KMS-11 (cell line): ENCODE measurements at regions not wholly inside any gene's neighbourhood (a gene's known extent, or its start where the extent isn't known, plus 50 kb on each side); places are given as distances from the start of the nearest gene placed in this dataset.

Source experiments
- H2AFZ ChIP-seq: fragments of 200-600 bp; sonication (generic); 2 replicates; pipeline ENCODE4 v1.6.1; 2016; ENCODE audit warnings: antibody characterized with exemption, mixed run types, low read depth
- H3K27ac ChIP-seq: fragments of 200-600 bp; sonication (generic); 2 replicates; pipeline ENCODE4 v1.6.1; 2016; ENCODE audit warnings: mild to moderate bottlenecking, mixed run types
- H3K27me3 ChIP-seq: fragments of 200-600 bp; sonication (generic); 2 replicates; pipeline ENCODE4 v1.6.1; 2017; ENCODE audit warnings: mild to moderate bottlenecking, low read depth, mixed run types, moderate library complexity; ENCODE audit not compliant: insufficient read depth
- H3K36me3 ChIP-seq: fragments of 200-600 bp; sonication (generic); 2 replicates; pipeline ENCODE4 v1.6.1; 2017; ENCODE audit warnings: mild to moderate bottlenecking, mixed run types; ENCODE audit not compliant: insufficient read depth
- H3K4me1 ChIP-seq: fragments of 200-600 bp; sonication (generic); 2 replicates; pipeline ENCODE4 v1.6.1; 2016; ENCODE audit warnings: mild to moderate bottlenecking, low read depth, mixed run types; ENCODE audit not compliant: poor library complexity, severe bottlenecking
- H3K4me2 ChIP-seq: fragments of 200-600 bp; sonication (generic); 2 replicates; pipeline ENCODE4 v1.7.0; 2016; ENCODE audit warnings: mild to moderate bottlenecking, mixed run types
- H3K4me3 ChIP-seq: fragments of 200-600 bp; sonication (generic); IDR thresholded peaks from 2 replicates; pipeline ENCODE4 v1.6.1; 2017; ENCODE audit warnings: low read depth, low read length, mixed read lengths; ENCODE audit not compliant: insufficient read depth
- H3K79me2 ChIP-seq: fragments of 200-600 bp; sonication (generic); 2 replicates; pipeline ENCODE4 v1.6.1; 2016; ENCODE audit warnings: low read depth, mixed run types; ENCODE audit not compliant: insufficient read depth
- H3K9ac ChIP-seq: fragments of 200-600 bp; sonication (generic); 2 replicates; pipeline ENCODE4 v1.6.1; 2016; ENCODE audit warnings: mild to moderate bottlenecking, mixed run types
- H4K20me1 ChIP-seq: fragments of 200-600 bp; sonication (generic); 2 replicates; pipeline ENCODE4 v1.6.1; 2016; ENCODE audit warnings: mild to moderate bottlenecking, mixed run types; ENCODE audit not compliant: insufficient read depth
- CTCF ChIP-seq: fragments of 200-600 bp; sonication (generic); conservative IDR thresholded peaks from 2 replicates; pipeline ENCODE4 v1.6.1; 2017; ENCODE audit warnings: low read depth, mild to moderate bottlenecking, antibody characterized with exemption, low read length, moderate library complexity, mixed read lengths

GRCh38 chr1:172883844-172884243 lies 166.9 kb downstream of the TNFSF18 start:
- Histone ChIP-seq H3K79me2 (no peaks in the 10 kb centered on the region), H3K27ac (no peak overlapping the region), H3K4me1 (peaks cover 18% of the 10 kb centered on the region), H3K4me3 (peak overlapping the region; percentile 59), H3K4me2 (peak overlapping the region; percentile 18), H4K20me1 (no peaks in the 10 kb centered on the region), H3K9ac (no peak overlapping the region), H3K36me3 (no peaks in the 10 kb centered on the region), H2AFZ (no peak overlapping the region), H3K27me3 (peaks cover 37% of the 10 kb centered on the region; the same call in 1 of the 2 replicates)
- TF ChIP-seq CTCF = no peak

GRCh38 chr1:172885411-172885810 lies 165.3 kb downstream of the TNFSF18 start:
- no peak overlapping the region for H3K4me3 ChIP-seq
- peaks cover 37% of the 10 kb centered on the region; the same call in 1 of the 2 replicates for H3K27me3 ChIP-seq
- no peaks in the 10 kb centered on the region for H3K36me3 ChIP-seq
- H2AFZ ChIP-seq = no peak overlapping the region
- H3K79me2 ChIP-seq = no peaks in the 10 kb centered on the region
- H4K20me1 ChIP-seq = no peaks in the 10 kb centered on the region
- H3K4me1 ChIP-seq = peaks cover 18% of the 10 kb centered on the region
- no peak overlapping the region for H3K27ac ChIP-seq
- H3K9ac ChIP-seq = no peak overlapping the region
- no peak for TF ChIP-seq CTCF
- no peak overlapping the region for H3K4me2 ChIP-seq

GRCh38 chr1:172885971-172886370 lies 164.8 kb downstream of the TNFSF18 start:
- Histone ChIP-seq H3K9ac (no peak overlapping the region), H3K4me1 (peaks cover 18% of the 10 kb centered on the region), H3K4me2 (no peak overlapping the region), H4K20me1 (no peaks in the 10 kb centered on the region), H3K27me3 (peaks cover 37% of the 10 kb centered on the region; the same call in 1 of the 2 replicates), H3K36me3 (no peaks in the 10 kb centered on the region), H3K79me2 (no peaks in the 10 kb centered on the region), H2AFZ (no peak overlapping the region), H3K4me3 (no peak overlapping the region), H3K27ac (no peak overlapping the region)
- TF ChIP-seq CTCF = no peak

GRCh38 chr1:172887162-172887561 lies 163.6 kb downstream of the TNFSF18 start:
- H3K79me2 ChIP-seq = no peaks in the 10 kb centered on the region
- TF ChIP-seq CTCF = no peak
- no peaks in the 10 kb centered on the region for H4K20me1 ChIP-seq
- H3K27me3 ChIP-seq = peaks cover 29% of the 10 kb centered on the region; the same call in 1 of the 2 replicates
- H3K4me3 ChIP-seq = no peak overlapping the region
- H2AFZ ChIP-seq = no peak overlapping the region
- H3K27ac ChIP-seq = no peak overlapping the region
- H3K4me2 ChIP-seq = no peak overlapping the region
- peaks cover 18% of the 10 kb centered on the region for H3K4me1 ChIP-seq
- H3K36me3 ChIP-seq = no peaks in the 10 kb centered on the region
- H3K9ac ChIP-seq = no peak overlapping the region
